GM19397 (cell line): ENCODE measurements at regions not wholly inside any gene's neighbourhood (a gene's known extent, or its start where the extent isn't known, plus 50 kb on each side); places are given as distances from the start of the nearest gene placed in this dataset.
"Not testable (repeated sequence)": the region's sequence is repeated elsewhere in the genome, so short reads cannot be mapped to it uniquely, and the experiment has no call there.

ENCODE experiments used
- ATAC-seq: cut with Tn5 transposase; IDR thresholded peaks from one replicate; pipeline ENCODE4 v1.9.1; 2021; ENCODE audit warnings: mild to moderate bottlenecking, moderate library complexity; ENCODE audit not compliant: unreplicated experiment

GRCh38 chr11:37502202-37502601, 904.2 kb upstream of the RAG2 start:
- no peak for ATAC-seq

GRCh38 chr11:37500425-37500824, 902.4 kb upstream of the RAG2 start:
- ATAC-seq = no peak

GRCh38 chr11:37497326-37497725, 899.3 kb upstream of the RAG2 start:
- no peak for ATAC-seq

- ATAC-seq = no peak
These were observed 898.2 kb upstream of the RAG2 start for GRCh38 chr11:37496201-37496600.

- ATAC-seq = no peak
These were observed 886.3 kb upstream of the RAG2 start for GRCh38 chr11:37484298-37484697.

- ATAC-seq = no peak
These were observed 885.7 kb upstream of the RAG2 start for GRCh38 chr11:37483761-37484160.

- ATAC-seq = no peak
These were observed 876.9 kb upstream of the RAG2 start for GRCh38 chr11:37474889-37475288.

- no peak for ATAC-seq
These were observed 870.3 kb upstream of the RAG2 start for GRCh38 chr11:37468344-37468743.

- no peak for ATAC-seq
These were observed 867.2 kb upstream of the RAG2 start for GRCh38 chr11:37465221-37465620.

- no peak for ATAC-seq
These were observed 861.4 kb upstream of the RAG2 start for GRCh38 chr11:37459456-37459855.

- no peak for ATAC-seq
These were observed 858.7 kb upstream of the RAG2 start for GRCh38 chr11:37456746-37457145.

GRCh38 chr11:37451903-37452302, 853.9 kb upstream of the RAG2 start:
- no peak for ATAC-seq

- no peak for ATAC-seq
These were observed 852.6 kb upstream of the RAG2 start for GRCh38 chr11:37450613-37451012.

- no peak for ATAC-seq
These were observed 851.1 kb upstream of the RAG2 start for GRCh38 chr11:37449146-37449545.

GRCh38 chr11:37442576-37442975, 844.5 kb upstream of the RAG2 start:
- no peak for ATAC-seq

GRCh38 chr11:37431633-37432230, 833.7 kb upstream of the RAG2 start:
- not testable (repeated sequence) for ATAC-seq

- not testable (repeated sequence) for ATAC-seq
These were observed 833.1 kb upstream of the RAG2 start for GRCh38 chr11:37430966-37431632.

- ATAC-seq = no peak
These were observed 824.5 kb upstream of the RAG2 start for GRCh38 chr11:37422511-37422910.

- no peak for ATAC-seq
These were observed 813.3 kb upstream of the RAG2 start for GRCh38 chr11:37411289-37411688.

GRCh38 chr11:37409124-37409523, 811.1 kb upstream of the RAG2 start:
- no peak for ATAC-seq

- ATAC-seq = no peak
These were observed 809.4 kb upstream of the RAG2 start for GRCh38 chr11:37407461-37407860.

GRCh38 chr11:37406651-37407050, 808.6 kb upstream of the RAG2 start:
- ATAC-seq = no peak

GRCh38 chr11:37404231-37404630, 806.2 kb upstream of the RAG2 start:
- no peak for ATAC-seq
